Hematopoietic multipotent progenitor cell treated with erythropoietin and hydrocortisone succinate and interleukin-3 and kit ligand, for 6 days (in vitro differentiated cells): ENCODE measurements at regions not wholly inside any gene's neighbourhood (a gene's known extent, or its start where the extent isn't known, plus 50 kb on each side); places are given as distances from the start of the nearest gene placed in this dataset.

ENCODE experiments used
- DNase-seq: peaks from one replicate; pipeline ENCODE4 v3.0.0-alpha.2; 2015

GRCh38 chr2:120520454-120520853, 174.5 kb downstream of the INHBB start:
- no peak for DNase-seq

DNA sequence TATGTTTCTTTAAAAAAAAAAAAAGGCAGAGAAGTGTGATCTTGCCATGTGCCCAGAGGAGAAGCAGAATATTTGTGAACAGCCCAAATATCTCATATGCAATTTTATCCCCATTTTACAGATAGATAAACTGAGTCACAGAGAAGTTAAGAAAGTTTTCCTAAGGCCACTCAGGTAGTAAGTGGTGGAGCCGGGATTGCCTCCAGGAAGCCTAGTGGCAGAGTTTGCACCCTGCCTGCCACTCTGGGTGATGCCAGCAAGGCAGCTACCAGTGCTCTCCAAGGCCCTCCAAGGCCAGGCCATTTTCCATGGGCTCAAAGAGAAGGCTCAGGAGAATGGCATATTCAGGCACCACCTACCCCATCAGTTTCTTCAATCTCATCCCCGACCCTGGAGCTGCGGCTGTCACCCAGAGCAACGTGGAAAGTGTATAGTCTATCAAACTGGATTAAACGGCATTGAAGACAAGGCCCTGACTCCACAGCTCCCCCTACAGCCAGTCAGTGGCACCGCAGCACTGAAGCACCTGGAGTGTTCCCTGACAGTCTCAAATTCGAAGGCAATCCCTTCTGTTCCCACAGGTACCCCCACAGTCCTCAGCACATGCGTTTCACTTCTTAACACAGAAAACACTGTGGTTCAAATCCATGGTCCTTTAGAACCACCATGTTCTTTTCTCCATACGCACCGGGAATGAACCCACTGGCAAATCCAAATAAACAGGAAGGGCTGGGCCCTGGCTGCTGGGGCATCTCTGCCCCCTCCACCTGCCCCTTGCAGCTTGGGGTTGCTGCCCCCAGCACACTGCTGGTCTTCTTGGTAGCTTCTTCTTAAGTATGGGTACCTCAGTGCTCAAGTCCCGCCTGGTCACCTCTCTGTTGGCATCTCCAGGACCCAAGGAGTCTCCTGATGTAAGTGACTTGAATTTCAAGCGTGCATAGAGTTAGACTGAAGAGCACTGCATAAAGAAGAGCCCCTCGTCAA, 175.3 kb downstream of the INHBB start:
- peak; percentile 66 for DNase-seq

- no peak for DNase-seq
Observed at GRCh38 chr2:120522151-120522751, 176.3 kb downstream of the INHBB start.

GRCh38 chr2:120523766-120524165, 177.8 kb downstream of the INHBB start:
- DNase-seq, result no peak

GRCh38 chr2:120524174-120524573, 178.2 kb downstream of the INHBB start:
- no peak for DNase-seq

DNA sequence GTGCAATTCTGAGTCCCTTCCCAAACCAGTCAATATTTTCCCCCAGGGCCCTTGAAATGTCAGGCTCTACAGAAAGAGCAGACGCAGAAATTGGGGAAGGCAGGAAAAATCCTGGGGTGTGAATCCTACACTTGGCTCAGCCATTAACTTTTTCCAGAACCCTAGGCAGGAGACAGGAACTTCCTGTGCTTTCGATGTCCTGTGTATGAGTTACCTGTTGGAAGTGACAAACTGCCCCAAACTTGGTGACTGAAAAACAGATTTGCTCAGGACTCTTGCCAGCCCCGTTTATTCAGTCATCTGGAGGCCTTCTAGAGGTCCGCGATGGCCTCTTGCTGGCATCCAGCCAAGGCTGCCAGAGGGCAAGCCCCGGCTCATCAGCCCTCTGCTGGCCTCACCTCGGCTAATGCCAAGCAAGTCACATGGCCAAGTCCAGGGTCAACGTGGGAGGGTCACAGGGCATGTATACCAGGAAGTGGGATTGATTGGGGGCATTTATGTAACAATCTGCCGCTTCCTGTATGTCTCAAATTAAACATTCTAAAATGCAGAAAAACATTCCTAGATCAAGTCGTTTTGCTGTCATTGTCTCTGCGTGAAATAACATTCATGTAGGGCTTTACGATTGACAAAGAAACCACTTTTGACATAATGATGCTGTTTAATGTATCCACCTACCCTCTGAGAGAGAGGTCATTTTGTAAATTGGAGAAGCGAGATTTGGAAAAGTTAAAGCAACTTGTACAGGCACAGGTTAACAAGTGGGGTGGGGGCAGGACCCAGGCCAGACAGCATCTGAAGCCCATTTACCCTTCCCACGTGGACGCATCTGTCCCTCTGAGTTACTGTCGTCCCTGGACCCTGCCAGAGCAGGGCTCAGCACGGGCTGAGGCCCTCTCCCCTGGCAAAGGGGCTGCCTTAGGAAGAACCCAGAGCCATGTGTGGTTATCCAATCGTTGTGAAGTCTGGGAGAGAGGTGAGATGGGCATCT, 179.4 kb downstream of the INHBB start:
- DNase-seq, result peak; percentile 8

GRCh38 chr2:120526047-120526562, 180.2 kb downstream of the INHBB start:
- no peak for DNase-seq

DNA sequence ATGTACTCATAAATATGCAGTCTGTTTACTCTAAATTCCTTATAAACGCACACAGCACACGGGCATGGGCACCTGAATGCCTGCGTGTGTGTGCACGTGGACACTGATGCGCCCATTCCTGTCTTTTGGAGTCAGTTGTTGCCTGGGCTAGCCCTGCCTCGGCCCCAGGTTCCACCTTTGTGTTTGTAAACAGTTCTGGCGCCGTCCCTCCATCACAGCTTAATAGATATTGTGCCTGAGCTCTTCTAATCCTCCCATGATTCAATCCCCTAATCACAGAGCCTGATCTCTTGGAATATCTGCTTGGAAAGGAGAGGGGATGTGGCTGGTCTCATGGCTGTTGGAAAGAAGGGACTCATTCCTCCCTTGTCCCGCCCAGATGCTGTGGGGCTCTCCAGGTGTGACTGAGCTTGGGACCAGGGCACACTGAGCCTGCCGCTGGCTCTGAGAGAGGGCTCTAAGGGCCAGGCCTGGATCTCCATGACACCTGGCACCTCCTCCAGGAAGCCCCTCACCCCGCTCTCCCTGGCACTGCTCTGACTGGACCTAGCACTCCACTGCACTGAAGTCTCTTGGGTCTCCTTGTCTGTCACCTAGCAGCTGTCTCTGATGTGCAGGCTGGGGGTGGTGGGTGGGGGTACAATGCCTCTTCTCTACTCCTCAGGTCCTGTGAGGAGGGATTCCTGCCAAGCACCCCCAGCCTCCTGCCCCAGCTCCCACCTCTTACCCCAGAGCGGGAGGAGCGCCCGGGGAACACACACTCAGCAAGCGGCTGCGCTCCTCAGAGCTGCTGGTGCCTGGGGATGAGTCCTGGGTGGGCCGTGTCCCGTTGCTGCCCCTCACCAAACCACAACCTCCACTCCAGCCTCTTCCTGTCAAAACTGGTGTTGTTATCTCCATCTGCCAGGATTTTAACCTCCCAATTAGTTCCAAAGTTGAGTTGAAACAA, 181.3 kb downstream of the INHBB start:
- DNase-seq, result no peak

DNA sequence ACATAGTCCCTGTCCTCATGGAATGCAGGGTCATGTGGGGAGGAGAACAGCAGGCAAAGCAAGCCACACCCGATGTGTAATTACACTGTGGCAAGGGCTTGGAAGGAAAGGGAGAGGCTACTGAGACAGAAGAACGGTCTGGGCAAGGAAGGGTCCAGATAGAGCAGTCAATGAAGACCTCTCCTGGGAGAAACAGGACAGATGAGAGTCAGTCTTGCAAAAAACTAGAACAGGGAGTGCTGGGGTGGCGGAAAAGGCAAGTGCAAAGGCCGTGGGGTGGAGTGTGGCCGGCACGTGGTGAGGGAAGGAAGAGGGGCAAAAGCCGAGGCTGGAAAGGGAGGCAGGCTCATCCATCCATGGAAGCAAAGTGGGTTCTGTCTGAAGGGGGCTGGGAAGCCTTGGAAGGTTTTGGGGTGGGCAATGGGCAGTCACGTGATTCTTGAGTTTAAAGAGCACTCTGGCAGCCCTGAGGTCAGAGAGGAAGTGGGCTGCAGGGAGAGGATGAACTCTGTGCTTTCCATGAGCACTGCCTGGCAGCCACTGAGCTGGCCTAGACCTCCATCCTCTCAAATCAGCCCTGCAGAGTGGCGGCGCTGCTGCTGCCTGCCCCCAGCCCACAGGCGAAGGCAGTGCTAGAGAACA, 182.2 kb downstream of the INHBB start:
- DNase-seq, result no peak

DNA sequence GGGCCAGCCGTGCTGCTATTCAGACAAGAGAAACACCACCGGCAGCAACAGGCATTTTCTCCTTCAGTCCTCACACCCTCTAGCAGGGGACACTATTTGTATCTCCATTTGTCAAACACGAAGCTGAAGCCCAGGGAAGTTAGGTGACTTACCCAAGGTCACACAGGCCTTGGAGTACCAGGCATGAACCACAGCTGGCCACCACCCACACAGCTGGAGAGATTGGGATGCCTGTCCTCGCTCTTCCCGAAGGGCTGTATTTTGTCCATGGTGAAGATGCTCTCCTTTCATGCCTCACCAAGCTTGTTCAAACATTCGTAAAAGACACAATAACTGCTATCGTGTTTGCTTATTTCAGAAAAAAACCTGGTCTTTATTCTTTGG, 182.7 kb downstream of the INHBB start:
- no peak for DNase-seq

DNA sequence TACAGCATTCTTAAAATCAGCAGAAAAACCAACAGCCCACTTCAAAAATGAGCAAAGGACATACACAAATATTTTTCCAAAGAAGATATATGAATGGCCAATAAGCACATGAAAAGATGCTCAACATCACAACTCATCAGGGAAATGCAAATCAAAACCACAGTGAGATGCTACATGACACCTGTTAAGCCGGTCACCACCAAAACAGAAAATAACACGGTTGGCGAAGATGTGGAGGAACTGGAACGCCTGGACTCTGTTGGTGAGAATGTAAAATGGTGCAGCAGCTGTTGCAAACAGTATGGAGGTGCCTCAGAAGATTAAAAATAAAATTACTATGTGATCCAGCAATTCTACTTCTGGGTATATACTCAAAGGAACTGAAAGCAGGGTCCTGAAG, 184.8 kb downstream of the INHBB start:
- DNase-seq, result no peak

- no peak for DNase-seq
Observed at GRCh38 chr2:120531365-120531764, 185.4 kb downstream of the INHBB start.

DNA sequence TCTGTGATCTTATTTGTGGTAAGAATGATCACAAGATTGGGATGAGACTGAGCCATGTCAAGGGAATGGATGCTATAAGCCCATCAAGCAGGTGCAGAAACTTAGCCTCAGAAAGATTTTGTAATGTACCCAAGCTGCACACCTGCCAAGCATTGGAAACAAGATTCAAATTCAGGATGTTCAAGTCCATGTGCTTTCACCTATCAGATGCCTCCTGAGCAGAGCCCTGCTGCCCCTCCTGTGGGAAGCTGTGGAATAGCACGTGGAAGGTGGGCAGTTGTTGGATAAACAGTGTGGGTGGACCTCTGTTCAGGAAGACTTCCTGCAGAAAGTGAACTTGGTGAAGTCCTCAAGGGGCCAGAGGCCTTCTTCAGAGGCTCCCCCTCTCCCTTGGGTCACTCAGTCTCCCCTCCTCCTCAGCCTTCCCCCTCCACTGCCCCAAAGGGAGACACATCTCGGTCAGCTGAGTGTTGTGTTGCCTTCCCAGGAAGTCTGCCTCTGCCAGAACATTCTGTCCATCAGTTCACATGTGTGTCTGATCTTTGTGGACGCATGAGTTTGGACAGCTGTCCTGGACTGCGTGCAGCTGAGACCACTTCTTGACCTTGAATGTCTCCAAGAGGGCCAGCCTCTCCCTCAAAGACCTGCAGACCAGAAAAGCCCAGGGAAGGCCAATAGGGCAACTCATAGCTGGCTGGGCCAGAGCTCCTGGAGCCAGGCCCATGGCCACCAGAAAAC, 186.1 kb downstream of the INHBB start:
- DNase-seq, result no peak

DNA sequence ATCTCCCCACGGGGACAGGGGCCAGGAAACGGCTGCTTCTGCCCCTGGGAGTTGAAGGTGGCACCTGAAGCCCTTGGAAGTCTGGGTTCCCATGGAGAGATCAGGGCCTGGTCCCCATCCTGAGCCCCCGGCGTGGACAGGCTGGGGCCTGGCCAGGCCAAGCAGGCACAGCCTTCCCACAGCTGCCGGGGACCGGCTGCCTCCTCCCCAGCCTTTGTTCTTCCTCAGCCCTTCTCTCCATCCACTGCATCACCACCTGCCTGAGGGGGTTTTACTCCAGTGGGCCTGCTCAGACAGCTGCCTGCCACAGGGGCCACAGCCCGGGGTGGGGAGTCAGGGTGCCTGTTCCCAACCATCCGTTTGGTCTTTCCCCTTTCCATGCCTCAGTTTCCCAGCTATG, 187.7 kb downstream of the INHBB start:
- no peak for DNase-seq

- DNase-seq, result no peak
Observed at GRCh38 chr2:120534457-120534856, 188.5 kb downstream of the INHBB start.

DNA sequence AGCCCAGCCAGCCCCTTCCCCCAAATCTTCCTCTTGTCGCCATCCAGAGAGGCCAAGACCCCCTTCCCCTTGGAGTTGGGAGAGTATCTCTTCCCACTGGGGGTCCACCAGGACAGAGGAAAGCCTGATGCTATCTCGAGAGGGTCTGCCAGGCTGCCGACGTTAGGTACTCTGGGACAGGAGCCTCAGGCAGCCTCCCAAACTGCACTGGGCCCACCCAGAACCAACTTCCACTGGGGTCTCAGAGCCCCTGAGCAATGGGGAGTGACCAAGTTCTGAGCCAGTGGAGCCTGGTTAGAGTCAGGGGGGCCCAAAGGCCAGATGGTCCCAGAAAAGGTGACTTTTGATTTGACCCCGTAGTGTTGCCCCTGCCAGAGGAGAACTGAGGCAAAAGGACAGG, 189.1 kb downstream of the INHBB start:
- no peak for DNase-seq

DNA sequence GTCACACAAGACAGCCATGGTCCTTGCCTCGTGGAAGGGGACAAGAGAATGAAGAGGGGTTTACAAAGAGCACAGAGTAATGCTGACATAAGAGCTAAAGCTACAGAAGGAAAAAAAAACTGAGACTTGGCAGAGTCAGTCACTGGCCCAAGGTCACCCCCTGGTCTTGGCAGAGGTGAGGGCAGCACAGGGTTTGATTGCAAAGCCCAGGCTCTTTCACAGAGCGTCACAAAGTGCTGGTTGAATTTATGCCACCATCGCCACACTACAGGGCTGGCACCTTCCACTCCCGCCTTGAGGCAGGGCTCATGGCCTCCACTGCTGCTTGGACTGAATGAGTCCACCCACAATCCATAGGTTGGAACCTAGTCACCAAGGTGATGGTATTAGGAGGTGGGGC, 190.2 kb downstream of the INHBB start:
- no peak for DNase-seq

DNA sequence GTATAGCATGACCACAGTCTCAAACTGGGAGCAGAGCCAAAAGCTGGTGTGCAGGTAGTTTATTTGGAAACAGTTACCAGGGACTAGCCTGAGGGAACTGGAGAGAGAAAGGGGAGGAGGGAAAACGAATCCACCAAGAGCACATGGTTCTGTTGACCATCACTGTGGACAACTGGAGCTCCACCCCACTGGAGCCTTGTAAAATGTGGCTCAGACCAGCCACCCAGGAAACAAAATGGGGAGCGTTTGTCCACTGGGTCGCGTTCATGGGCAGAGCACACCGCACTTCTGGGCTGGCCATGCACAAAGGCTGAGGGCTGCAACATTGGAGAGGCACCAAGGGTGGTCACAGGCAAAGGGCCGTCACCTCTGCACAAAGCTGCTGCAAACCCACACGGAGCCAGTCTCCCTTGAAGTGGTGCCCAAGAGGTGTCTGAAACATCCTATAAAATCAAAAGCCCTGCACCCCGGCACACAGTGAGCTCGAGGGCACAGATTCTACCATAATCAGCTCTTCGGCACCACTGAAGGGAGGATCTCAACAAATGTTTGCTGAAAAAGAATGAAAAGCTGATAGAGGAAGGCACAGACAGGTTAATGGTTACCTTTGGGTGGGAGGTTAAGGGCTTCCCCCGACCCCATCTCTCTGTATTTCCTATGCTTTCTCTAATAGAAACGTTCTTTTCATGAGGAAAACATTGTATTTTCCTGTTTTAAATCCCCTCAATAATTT, 192.9 kb downstream of the INHBB start:
- DNase-seq, result no peak

GRCh38 chr2:120539424-120539936, 193.5 kb downstream of the INHBB start:
- no peak for DNase-seq
